Kidney (tissue), 13 donors: ENCODE measurements at regions not wholly inside any gene's neighbourhood (a gene's known extent, or its start where the extent isn't known, plus 50 kb on each side); places are given as distances from the start of the nearest gene placed in this dataset.

Experiments
- DNase-seq, 5 donors: peaks; one replicate each; pipeline ENCODE4 v3.0.0-alpha.2; 2013 to 2020
- FAIRE-seq: peaks from 2 replicates; lab custom pipeline; 2012; peaks lifted over from hg19 to GRCh38; lab: Jason Lieb, UNC
- H3K27ac ChIP-seq, 2 donors: one replicate each; pipeline ENCODE4 v1.7.0; 2013; ENCODE audit warnings: low read depth in 2 of 2, low read length in 2 of 2, inconsistent platforms in 1 of 2
- H3K27me3 ChIP-seq: one replicate; pipeline ENCODE4 v1.7.1; 2013; ENCODE audit warnings: low read length, inconsistent platforms; ENCODE audit not compliant: control insufficient read depth, insufficient read depth
- H3K36me3 ChIP-seq, 3 donors: one replicate each; pipeline versions ENCODE4 v1.7.0 to v1.7.1; 2013; ENCODE audit warnings: low read length in 3 of 3, control low read depth in 1 of 3, inconsistent platforms in 1 of 3; ENCODE audit not compliant: insufficient read depth in 3 of 3, control insufficient read depth in 2 of 3
- H3K4me1 ChIP-seq, 3 donors: one replicate each; pipeline versions ENCODE4 v1.7.0 to v1.7.1; 2013; ENCODE audit warnings: low read length in 3 of 3, inconsistent platforms in 1 of 3, low read depth in 1 of 3; ENCODE audit not compliant: control insufficient read depth in 2 of 3, insufficient read depth in 2 of 3
- H3K4me3 ChIP-seq, 3 donors: one replicate each; pipeline versions ENCODE4 v1.7.0 to v1.8.1; 2013; ENCODE audit warnings: low read length in 3 of 3, control low read depth in 1 of 3, inconsistent platforms in 1 of 3
- H3K9ac ChIP-seq, 3 donors: one replicate each; pipeline versions ENCODE4 v1.7.0 to v1.7.1; 2013; ENCODE audit warnings: low read length in 3 of 3, control low read depth in 1 of 3, inconsistent platforms in 1 of 3
- H3K9me3 ChIP-seq, 3 donors: one replicate each; pipeline versions ENCODE4 v1.7.0 to v1.7.1; 2013; ENCODE audit warnings: low read length in 3 of 3, control low read depth in 1 of 3, inconsistent platforms in 1 of 3; ENCODE audit not compliant: control insufficient read depth in 2 of 3, insufficient read depth in 1 of 3
- CTCF ChIP-seq: IDR thresholded peaks from 3 replicates; pipeline ENCODE4 v1.5.1; 2012; ENCODE audit warnings: mild to moderate bottlenecking, moderate library complexity, borderline replicate concordance; ENCODE audit not compliant: insufficient read depth; ENCODE audit errors: extremely low read depth
- intact Hi-C: fragments of 100-400 bp; cut with DNase I; formaldehyde crosslinking; loops from one replicate; pipeline ENCODE4 v1.11.1; 2022
- donor health status: control.
- donor health status: control.
- donor health status: control.
- donor health status: control.
- donor health status: control.
- donor health status: DM: yes; HTN: yes; CAD: no.
- donor health status: Normal renal cell carcinoma (clear cell type).

- H3K9ac ChIP-seq = no peak overlapping the region
- H3K9me3 ChIP-seq = peaks cover 0 to 2% (median 0%) of the 10 kb centered on the region in 3 donors
- no peak overlapping the region for H3K27ac ChIP-seq
- no peaks in the 10 kb centered on the region for H3K27me3 ChIP-seq
- no peak for FAIRE-seq
- intact Hi-C loops = no loop called here
- H3K36me3 ChIP-seq = no peaks in the 10 kb centered on the region
- TF ChIP-seq CTCF = no peak
- no peak for DNase-seq
- no peak overlapping the region for H3K4me3 ChIP-seq
- no peaks in the 10 kb centered on the region for H3K4me1 ChIP-seq
These were observed 83.9 kb upstream of the STT3B start for GRCh38 chr3:31448882-31449243.

GRCh38 chr3:31449318-31449717 lies 83.4 kb upstream of the STT3B start:
- H3K9me3 ChIP-seq = peaks cover 0 to 2% (median 0%) of the 10 kb centered on the region in 3 donors
- no peak overlapping the region for H3K4me3 ChIP-seq
- TF ChIP-seq CTCF = no peak
- intact Hi-C loops = no loop called here
- no peak for FAIRE-seq
- H3K36me3 ChIP-seq = no peaks in the 10 kb centered on the region
- no peak for DNase-seq
- H3K27me3 ChIP-seq = no peaks in the 10 kb centered on the region
- no peaks in the 10 kb centered on the region for H3K4me1 ChIP-seq
- no peak overlapping the region for H3K27ac ChIP-seq
- no peak overlapping the region for H3K9ac ChIP-seq

- FAIRE-seq = no peak
- Histone ChIP-seq H3K27ac (no peak overlapping the region), H3K9me3 (peaks cover 0 to 2% (median 0%) of the 10 kb centered on the region in 3 donors), H3K9ac (no peak overlapping the region), H3K4me3 (no peak overlapping the region), H3K36me3 (no peaks in the 10 kb centered on the region), H3K27me3 (no peaks in the 10 kb centered on the region), H3K4me1 (no peaks in the 10 kb centered on the region)
- no peak for DNase-seq
- no peak for TF ChIP-seq CTCF
- intact Hi-C loops = no loop called here
These were observed 82.4 kb upstream of the STT3B start for GRCh38 chr3:31450345-31450744.

GRCh38 chr3:31452495-31453106 lies 80.1 kb upstream of the STT3B start:
- no peak for TF ChIP-seq CTCF
- Histone ChIP-seq H3K4me3 (no peak overlapping the region), H3K27me3 (no peaks in the 10 kb centered on the region), H3K4me1 (no peaks in the 10 kb centered on the region), H3K27ac (no peak overlapping the region), H3K9ac (no peak overlapping the region), H3K9me3 (peaks cover 0 to 2% (median 0%) of the 10 kb centered on the region in 3 donors), H3K36me3 (no peaks in the 10 kb centered on the region)
- DNase-seq (no peak), FAIRE-seq (no peak)
- intact Hi-C loops = no loop called here
